GM13976 (cell line): ENCODE measurements at regions not wholly inside any gene's neighbourhood (a gene's known extent, or its start where the extent isn't known, plus 50 kb on each side); places are given as distances from the start of the nearest gene placed in this dataset.

Experiments used
- DNase-seq: peaks from one replicate; pipeline ENCODE4 v3.0.0; 2012; ENCODE audit warnings: low spot score
- CTCF ChIP-seq: IDR thresholded peaks from 2 replicates; pipeline ENCODE4 v1.5.1; 2012; ENCODE audit warnings: borderline replicate concordance, mild to moderate bottlenecking; ENCODE audit not compliant: insufficient read depth; ENCODE audit errors: extremely low read depth, missing control alignments, control extremely low read depth
- in situ Hi-C: fragments of 300-500 bp; cut with MboI; formaldehyde crosslinking; loops from one replicate; pipeline ENCODE4 v1.12.0; 2022; ENCODE audit warnings: low sequenced_read_pairs, mixed read lengths, inconsistent platforms; ENCODE audit not compliant: unreplicated experiment

- no peak for DNase-seq
- in situ Hi-C loops, result no loop called here
- no peak for TF ChIP-seq CTCF
Observed at GRCh38 chr18:11256251-11256650, 106.9 kb upstream of the PIEZO2 start.

DNA sequence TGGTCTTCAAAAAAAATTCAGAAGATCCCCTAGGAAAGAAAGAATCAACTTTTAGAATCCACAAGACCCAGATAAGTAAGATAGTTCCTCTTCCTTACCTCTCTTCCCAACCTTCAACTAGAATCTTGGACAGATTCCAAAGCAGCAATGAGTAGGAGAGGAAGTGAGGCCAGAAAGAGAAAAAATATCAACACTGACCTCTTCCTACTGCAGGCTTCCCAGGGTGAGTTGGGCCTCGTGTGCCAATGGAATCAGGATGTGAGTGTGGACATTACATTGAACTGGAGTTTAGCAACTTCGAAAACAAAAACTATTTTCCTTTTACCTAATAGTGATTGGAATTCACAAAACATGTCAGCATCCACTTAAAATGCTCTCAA lies 102.5 kb upstream of the PIEZO2 start:
- no peak for TF ChIP-seq CTCF
- in situ Hi-C loops, result no loop called here
- no peak for DNase-seq

DNA sequence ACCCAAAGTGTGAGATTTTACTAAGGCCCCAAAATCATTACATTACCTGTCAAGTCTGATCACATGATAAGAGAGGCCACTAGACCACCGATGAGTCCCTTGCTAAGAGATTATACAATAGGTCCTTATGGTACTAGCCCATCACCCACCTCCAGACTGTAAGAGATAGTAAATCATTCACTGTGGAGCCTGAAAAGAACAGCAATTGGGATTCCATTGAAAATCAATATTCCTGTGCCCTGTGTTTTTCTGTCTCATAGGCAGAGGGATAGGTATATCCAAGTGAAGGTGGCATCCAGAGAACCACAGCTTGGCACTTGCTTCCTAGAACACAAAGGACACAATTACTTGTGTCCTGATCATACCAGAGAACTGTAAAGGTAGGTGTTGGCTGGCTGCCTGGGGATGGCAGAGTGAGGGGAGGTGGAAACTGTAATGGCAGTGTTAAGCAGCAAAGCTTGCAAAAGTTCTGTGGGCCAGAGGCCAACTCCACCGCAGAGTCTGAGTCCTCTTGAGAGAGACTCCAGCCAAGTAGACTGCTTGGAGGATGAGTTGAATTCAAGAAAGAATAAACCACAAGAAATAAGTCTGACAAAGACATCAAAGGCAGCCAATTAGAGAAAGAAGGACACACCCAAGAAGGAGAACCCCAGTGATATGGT lies 102.0 kb upstream of the PIEZO2 start:
- no peak for TF ChIP-seq CTCF
- in situ Hi-C loops, result no loop called here
- no peak for DNase-seq

GRCh38 chr18:11249391-11249790 lies 100.0 kb upstream of the PIEZO2 start:
- in situ Hi-C loops, result no loop called here
- TF ChIP-seq CTCF, result no peak
- no peak for DNase-seq

DNA sequence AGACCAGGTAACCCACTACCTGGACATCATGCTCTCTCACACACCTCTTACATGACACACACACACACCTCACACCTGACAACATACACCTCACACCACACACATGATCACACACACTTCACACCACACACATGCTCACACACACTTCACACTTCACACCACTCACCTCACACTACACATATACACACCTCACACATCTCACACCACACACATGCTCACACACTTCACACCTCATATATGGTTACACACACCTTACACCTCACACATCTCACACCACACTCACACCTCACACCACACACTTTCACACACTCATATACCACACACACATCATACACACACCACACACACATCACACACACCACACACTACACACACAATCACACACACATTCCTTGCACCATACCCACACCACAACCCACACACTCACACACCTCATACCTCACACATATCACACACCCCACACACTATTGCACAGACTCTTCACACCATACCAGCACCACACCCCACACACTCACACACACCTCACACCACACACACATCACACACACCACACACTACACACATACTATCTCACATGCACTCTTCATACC lies 98.1 kb upstream of the PIEZO2 start:
- in situ Hi-C loops, result no loop called here
- TF ChIP-seq CTCF, result no peak
- DNase-seq, result no peak

GRCh38 chr18:11246495-11247300 lies 97.3 kb upstream of the PIEZO2 start:
- in situ Hi-C loops, result no loop called here
- DNase-seq, result no peak
- TF ChIP-seq CTCF, result no peak
